Epithelial cell of prostate (primary cell): ENCODE measurements at regions not wholly inside any gene's neighbourhood (a gene's known extent, or its start where the extent isn't known, plus 50 kb on each side); places are given as distances from the start of the nearest gene placed in this dataset.

Source experiments
- DNase-seq: peaks from one replicate; pipeline ENCODE4 v3.0.0-alpha.2; 2011; ENCODE audit warnings: low read depth, low spot score
- H3K27ac ChIP-seq: fragments of 450-650 bp; 2 replicates; pipeline ENCODE4 v1.5.1; 2017; ENCODE audit warnings: mild to moderate bottlenecking

DNA sequence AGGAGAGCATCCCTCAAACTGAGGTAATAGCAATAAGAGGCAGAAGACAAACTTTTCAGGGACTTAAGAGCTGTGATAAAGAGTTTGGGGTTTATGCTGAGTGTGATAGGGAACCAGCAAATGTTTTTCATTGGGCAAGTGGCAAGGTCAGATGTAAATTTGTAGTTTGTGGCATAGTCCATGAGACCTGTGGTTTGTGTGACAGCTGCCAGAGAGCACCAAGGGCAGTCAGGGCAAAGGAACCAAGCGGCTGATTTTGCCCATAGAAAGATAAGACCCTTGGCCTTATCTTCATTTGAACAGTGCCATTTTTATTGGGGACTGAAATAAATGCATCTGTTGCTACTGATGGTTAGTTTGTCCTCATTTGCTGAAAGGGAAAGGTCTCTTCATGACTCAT, 220.3 kb downstream of the LRRN1 start:
- DNase-seq = no peak
- no peak overlapping the region for H3K27ac ChIP-seq

DNA sequence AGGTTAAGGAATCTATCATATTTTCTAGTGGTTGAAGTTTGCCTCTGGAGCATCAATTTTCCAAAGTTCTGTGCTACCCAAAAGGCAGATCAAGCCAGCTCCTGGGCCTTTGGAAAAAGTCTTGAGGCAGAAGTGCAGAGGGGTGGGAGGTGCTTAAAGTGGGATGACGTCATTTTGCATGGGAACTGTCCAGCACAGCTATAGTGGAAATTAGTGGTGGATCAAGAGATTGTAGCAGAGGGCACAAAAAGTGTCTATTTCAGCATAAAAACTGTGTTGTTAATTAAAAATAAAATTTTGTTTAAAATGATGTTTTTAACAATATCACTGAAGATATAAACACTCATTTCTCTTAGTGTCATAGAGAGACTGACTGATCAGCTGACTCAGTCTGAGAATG, 221.9 kb downstream of the LRRN1 start:
- H3K27ac ChIP-seq = no peak overlapping the region
- DNase-seq = no peak

DNA sequence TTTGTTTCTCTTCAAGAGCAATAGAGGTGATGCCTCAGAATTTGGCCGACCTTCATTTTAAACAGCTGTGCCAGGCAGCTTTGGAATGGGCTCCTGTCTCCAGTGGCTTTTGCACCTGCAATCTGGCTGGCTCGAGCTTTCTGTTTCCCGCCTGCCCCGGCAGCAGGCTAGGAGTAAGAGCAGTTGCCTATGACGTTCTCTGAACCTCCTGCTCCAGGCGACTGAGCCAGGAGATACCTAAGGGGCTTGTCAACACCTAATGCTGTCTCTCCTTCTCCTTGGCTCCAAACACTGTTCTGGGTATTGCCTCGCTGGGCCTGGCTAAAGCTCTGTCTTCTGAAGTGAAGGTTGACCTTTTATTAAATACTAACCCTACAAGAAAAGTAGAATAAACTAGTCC, 229.9 kb downstream of the LRRN1 start:
- no peak overlapping the region for H3K27ac ChIP-seq
- no peak for DNase-seq

DNA sequence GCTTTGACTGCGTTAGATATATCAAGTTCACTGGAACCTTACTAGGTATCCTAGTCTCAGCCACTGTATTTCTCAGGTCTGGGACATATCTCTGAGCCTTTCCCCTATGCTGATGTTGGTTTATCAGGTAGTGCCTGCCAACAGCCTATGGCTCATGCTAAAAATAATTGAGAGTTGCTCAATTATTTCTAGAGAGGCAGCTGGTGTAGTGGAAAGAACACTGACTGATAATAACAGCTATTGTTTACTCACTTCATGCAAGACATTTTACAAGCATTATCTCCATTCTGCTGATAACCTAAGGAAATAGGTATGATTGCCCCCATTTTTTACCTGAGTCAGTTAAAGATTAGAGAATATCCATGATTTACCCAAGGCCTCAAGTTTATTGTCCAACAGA, 231.4 kb downstream of the LRRN1 start:
- DNase-seq = no peak
- no peak overlapping the region for H3K27ac ChIP-seq

DNA sequence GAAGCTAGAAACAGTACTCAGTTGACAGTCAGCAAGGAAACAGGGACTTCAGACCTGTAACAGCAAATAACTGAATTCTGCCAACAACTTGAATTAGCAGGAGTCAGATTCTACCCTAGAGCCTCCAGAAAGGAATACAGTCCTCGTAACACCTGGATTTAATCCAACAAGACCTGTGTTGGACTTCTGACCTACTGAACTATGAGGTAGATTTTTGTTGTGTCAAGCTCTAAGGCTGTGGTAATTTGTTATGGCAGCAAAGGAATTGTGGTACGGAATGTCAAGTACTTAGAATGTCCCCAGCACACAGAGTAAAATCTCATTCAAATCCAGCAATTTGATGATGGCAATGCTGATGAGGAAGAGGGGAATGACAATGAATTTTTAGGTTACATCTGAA, 234.1 kb downstream of the LRRN1 start:
- no peak overlapping the region for H3K27ac ChIP-seq
- no peak for DNase-seq

DNA sequence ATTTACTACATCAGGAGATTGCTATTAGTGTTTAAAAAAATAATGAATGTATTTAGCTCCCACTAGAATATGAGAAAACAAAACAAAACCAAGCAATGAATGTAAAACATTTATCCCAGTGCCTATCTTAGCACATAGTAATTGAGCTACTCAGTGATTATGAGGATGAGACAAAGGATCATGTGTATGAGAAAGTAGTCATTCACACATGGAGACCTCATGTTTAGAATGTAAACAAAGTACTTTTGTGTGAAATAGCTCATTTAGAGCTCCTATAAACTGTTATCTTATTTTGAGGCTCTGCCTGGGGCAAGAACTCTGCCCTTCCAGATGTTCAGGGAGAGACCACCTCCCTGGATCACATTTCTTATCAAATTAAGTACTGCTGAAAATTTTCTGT, 236.8 kb downstream of the LRRN1 start:
- DNase-seq = no peak
- no peak overlapping the region for H3K27ac ChIP-seq

DNA sequence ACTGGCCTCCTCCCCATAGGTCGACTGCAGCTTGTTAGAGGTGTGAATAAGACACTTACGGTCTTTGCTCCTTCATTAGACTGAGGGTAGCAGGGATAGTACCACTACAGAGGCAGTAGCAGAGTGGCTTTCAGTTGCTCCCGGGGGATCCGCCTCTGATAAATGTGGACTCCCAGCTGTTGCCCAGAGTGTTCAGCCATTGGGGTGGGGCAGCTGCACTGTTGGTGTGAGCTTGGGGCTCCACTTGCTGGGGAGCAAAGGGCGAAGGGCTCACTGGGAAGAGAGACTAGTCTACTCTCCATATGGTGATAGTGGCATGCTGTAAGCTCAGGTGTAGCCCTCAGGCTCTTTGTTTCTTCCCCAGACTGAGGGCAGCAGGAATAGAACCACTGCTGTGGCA, 239.1 kb downstream of the LRRN1 start:
- H3K27ac ChIP-seq = no peak overlapping the region
- no peak for DNase-seq

DNA sequence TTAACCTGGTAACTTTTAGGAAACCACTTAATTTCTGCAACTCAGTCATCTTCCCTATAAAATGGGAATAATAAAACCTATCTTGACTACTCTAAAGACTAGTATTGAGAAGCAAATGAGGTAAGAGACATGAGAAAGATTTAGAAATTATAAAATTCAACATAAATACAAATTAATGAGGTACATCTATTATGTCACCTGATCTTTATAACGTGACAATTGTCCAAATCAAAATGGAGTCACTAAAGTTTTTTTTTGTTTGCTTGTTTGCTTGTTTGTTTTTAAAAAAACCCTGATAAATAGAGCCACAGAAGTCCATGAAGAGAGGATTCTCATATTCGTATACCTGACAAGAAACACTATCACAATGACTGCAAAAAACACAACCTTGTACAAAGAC, 242.8 kb downstream of the LRRN1 start:
- H3K27ac ChIP-seq = no peak overlapping the region
- no peak for DNase-seq

DNA sequence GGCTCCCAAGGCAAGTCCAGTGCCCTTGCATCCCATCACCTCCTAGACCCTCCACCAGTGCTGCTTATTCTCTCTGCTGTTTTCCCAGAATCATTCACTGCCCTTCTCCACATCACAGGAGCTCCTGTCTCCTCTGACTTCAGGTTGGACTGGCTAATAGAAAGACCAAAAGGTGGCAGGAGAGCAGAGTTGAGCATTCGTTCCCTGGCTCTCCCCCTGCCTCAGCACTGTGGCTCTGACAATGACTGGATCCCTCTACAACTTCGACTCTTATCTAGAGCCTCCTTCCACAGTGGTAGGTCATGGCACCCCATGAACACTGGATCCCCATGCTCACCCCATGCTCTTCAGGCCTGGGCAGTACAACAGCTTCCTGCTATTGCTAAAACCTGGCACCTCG, 243.6 kb downstream of the LRRN1 start:
- H3K27ac ChIP-seq = no peak overlapping the region
- no peak for DNase-seq

DNA sequence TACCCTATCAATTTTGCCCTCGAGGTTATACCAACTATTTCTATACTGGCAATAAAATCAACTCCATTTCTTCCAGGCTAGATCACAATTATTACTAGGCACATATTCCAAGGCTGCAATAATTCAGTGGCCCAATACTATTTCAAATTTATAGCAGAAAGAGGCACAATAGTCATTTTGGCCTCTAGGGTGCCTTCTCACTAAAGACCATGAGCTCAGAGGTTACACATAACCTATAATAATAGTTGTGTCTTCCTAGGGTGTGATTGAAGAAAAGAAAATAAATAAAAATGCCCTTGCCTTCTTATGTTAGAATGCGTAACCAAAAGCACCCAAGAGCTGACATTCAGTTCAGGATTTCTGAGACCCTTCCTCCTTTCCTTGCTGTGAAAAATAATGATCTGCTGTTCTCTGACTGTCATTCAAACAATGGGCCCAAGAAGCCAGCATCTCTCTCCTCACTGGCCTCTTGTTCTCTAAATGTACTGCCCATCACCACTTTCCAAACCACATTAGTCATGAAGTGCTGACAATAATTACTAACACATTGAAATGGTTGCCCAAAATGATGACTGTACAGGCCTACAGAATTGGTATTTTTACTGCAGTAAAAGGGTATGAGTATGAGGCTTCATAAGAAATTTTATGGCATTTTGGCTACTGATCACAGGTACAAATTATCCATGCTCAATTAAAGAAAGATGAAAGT, 244.8 kb downstream of the LRRN1 start:
- no peak overlapping the region for H3K27ac ChIP-seq
- DNase-seq = no peak

DNA sequence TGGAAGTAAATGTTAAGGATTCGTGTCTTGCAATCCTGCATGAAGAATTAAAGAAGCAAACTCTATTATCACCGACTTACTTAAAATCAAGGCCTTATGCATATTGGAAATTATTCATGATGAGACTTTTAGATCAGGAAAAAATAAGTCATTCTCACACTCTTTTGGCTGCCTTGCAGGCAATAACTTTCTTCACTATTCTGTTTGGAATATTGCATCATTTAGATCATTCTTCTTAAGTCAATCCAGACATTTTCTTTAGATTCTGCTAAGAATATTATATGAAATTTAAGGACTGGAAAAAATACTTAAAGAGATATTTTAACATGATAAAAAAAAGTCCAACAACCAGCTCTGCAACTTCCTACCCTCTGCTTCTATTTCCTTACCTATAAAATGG, 245.4 kb downstream of the LRRN1 start:
- no peak for DNase-seq
- H3K27ac ChIP-seq = no peak overlapping the region

DNA sequence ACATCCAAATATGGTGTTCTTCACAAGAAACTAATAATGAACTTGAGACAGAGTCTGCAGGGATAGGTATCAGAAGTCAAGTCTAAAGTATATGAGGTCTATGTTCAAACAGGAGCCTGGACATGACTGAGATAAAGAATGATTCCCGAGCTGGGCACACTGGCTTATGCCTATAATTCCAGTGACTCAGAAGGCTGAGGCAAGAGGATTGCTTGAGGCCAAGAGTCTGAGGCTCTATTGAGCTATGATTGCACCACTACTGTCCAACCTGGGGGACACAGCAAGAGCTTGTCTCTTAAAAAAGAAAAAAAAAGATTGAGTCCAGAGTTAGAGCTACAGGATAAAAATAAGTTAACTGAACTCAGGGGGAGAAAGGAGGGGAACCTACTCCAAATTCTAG, 246.5 kb downstream of the LRRN1 start:
- DNase-seq = no peak
- no peak overlapping the region for H3K27ac ChIP-seq

DNA sequence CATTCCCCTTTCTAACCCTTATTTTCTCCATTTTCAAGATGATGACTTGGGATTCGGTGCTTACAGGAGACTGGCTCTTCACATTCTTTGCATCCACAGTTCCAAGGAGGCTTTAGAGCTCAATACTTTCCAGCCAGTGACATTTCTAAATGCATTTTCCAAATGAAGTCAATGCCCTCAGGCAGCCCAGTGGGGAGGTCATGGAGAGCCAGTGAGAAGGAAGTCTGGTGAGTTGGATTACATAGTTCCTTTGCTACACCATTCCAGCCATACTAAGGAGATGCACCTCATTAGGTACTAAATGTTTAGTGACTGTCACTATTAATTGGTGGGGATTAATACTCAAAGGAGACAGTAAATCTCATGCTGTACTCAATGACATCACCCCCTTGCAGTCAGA, 248.1 kb downstream of the LRRN1 start:
- H3K27ac ChIP-seq = no peak overlapping the region
- DNase-seq = no peak

DNA sequence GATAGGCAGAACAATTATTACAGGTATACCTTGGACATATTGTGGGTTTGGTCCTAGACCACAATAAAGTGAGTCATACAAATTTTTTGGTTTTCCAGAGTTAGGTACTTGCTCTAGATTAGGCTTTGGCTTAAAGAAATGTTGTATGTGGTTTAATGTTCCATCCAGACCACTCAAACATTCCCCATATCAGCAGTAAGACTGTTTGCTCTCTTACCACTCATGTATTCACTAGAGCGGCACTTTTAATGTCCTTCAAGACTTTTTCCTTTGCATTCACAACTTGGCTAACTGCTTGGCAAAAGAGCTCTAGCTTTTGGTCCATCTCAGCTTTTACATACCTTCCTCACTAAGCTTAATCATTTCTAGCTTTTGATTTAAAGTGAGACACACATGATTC, 250.5 kb upstream of the SETMAR start:
- no peak for DNase-seq
- no peak overlapping the region for H3K27ac ChIP-seq

DNA sequence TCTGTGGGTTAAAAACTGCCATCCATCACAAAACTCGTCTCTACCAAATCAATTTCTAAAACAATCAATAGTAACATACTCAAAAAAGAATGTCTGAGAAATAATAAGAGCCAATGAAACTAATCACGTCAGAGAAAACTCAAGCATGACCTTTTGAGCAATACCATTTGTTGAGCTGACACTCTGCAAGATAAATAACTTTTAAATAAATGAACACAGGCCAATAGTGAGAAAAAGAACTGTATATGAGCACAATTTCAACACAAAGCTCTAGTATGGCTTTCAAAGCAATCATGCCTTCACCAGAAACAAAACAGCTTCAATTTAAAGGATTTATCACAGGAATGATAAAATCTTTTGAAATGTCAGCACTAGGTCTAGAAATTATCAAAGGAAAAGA, 249.2 kb upstream of the SETMAR start:
- DNase-seq = no peak
- H3K27ac ChIP-seq = no peak overlapping the region

DNA sequence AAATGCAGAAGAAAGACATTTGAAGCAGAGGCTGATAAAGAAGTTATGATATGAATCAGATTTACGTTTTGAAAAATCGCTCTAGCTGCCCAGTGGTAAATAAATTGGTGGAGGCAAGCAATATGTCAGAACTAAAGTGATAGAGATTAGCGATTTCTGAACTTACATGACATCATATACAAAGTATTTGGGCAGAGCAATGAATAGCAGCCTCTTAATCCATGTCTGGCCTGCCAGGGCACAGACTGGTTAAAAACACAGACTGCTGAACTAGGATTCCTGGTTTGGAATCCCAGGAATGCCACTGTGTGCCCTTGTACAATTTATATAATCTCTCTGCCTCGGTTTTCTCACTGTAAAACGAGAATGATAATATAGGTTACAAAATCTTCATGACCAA, 243.1 kb upstream of the SETMAR start:
- H3K27ac ChIP-seq = peak overlapping the region; percentile 23
- no peak for DNase-seq

DNA sequence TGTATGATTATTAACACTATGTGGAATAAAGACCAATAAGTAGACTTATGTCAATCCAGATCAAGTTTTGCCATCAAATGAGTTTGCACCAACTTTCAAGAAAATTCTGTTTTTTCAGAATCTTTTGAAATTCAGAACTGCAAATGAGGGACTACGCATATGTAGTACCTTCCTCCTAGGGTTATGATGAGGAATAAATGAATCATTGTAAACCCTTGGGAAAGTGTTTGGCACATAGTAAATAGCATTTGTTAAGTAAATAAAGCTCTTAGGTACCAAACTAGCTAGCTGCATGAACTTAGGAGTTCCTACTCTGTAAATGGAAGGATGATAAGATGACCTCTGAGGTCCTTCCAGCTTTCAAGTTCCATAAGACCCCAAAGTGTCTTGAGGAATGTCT, 242.6 kb upstream of the SETMAR start:
- H3K27ac ChIP-seq = peak overlapping the region; percentile 23
- no peak for DNase-seq

DNA sequence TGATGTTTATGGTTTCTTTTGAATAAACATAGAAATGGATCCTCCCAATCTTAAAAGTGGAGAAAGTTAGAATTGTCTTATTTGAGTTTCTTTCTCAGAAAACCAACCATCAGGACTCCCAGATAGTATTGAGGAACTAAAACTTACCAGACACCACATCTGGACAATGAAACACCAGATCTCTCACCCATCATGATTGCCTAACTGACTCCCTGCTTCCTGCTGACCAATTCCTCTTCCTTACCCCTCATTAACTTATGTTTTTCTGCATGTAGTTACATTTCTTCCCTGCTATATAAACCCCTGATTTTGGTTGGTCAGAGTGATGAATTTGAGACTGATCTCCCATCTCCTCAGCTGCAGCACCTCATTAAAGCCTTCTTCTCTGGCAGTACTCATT, 242.0 kb upstream of the SETMAR start:
- no peak overlapping the region for H3K27ac ChIP-seq

DNA sequence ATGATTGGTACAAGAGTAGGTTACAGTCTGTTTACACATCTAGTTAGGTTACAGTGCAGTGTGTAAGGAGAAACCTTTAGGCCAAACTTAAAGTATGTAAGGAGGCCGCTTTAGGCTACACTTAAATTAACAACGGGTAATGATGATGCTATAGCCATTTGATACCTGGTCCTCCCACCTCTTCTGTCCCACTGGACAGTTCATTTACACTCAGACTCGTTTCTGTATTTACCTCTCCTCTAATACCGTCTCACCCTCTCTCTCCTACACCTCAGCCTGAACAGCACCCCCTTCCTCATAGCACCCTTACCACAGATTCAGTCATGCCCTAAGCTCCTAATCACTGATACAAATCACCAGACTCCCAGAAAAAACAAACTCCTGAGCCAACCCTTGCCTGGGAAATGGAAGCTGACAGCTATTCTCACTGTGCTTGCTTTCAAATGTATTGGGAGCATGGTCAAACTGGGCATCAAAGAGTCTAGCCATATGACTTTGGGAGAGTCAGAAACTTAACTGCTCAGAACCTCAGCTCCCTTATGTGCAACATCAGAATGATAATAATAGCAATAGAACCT, 241.3 kb upstream of the SETMAR start:
- DNase-seq = no peak
- H3K27ac ChIP-seq = no peak overlapping the region

More for the DNA sequence above, 242.0 kb upstream of the SETMAR start:
- DNase-seq = no peak

DNA sequence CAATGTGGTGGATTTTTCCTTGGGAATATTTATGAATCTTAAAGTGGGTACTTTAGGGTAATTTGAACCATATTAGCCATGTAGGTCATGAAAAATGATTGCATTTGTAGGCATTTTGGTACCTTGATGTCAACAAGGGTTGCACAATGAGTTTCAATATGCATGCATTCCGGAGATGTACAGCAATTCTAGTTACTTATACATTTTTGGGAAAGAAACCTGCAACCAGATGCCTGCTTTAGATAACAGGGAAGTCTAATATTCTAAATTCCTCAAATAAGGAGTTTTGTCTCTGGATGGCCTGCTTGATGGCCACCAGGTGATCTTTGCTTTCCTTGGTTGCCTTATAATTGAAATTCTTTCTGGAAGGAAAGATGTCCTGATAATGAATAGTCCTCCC, 240.5 kb upstream of the SETMAR start:
- H3K27ac ChIP-seq = no peak overlapping the region
- no peak for DNase-seq

DNA sequence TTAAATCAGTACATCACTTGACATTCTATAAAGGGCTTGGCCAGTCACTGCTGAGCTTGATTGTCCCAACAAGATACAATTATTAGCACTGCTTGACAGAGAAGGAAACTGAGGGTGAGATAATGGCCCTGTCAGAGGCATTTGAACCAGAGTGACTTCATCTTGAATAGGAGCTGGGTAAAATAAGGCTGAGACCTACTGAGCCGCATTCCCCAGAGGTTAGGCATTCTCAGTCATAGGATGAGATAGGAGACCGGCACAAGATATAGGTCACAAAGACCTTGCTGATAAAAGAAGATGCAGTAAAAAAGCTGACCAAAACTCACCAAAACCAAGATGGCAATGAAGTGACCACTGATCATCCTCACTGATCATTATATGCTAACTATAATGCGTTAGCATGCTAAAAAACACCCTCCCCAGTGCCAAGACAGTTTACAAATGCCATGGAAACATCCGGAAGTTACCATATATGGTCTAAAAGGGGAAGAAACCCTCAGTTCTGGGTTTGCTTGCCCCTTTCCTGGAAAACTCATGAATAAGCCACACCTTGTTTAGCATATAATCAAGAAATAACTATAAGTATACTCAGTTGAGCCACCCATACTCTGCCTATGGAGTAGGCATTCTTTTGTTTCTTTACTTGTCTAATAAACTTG, 239.1 kb upstream of the SETMAR start:
- DNase-seq = no peak
- no peak overlapping the region for H3K27ac ChIP-seq

DNA sequence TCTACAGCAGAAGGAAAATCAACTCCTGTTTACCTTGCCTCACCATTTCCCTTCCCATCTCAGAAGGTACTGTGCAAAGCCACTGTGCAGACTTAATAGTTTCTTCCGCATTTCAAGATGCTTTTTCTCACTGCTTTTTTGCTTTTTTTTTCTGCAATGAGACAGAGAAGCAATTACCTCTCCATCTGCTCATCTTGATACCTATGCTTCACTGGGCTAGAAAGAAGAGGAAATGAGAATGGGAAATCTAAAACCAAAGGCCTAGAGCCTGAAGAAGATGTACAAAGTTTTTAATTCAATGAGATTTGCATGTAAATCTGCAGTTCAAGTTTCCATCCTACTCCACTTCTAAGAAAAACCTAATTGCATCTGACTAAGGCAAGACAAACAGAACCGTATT, 238.1 kb upstream of the SETMAR start:
- H3K27ac ChIP-seq = no peak overlapping the region

More for the DNA sequence above, 238.1 kb upstream of the SETMAR start:
- no peak for DNase-seq
